Kidney capillary endothelial cell (primary cell): ENCODE measurements at regions not wholly inside any gene's neighbourhood (a gene's known extent, or its start where the extent isn't known, plus 50 kb on each side); places are given as distances from the start of the nearest gene placed in this dataset.
"Not testable (repeated sequence)": the region's sequence is repeated elsewhere in the genome, so short reads cannot be mapped to it uniquely, and the experiment has no call there.

ENCODE experiments used
- DNase-seq: peaks from one replicate; pipeline ENCODE4 v3.0.0-alpha.2; 2018; ENCODE audit warnings: low spot score

GRCh38 chr1:238753252-238753651 lies 633.1 kb upstream of the CHRM3 start:
- no peak for DNase-seq

GRCh38 chr1:238752327-238752726 lies 634.0 kb upstream of the CHRM3 start:
- DNase-seq = no peak

GRCh38 chr1:238745069-238745468 lies 641.3 kb upstream of the CHRM3 start:
- no peak for DNase-seq

- DNase-seq = no peak
Measured at GRCh38 chr1:238738892-238739291, 647.5 kb upstream of the CHRM3 start.

GRCh38 chr1:238727670-238728069 lies 658.7 kb upstream of the CHRM3 start:
- no peak for DNase-seq

DNA sequence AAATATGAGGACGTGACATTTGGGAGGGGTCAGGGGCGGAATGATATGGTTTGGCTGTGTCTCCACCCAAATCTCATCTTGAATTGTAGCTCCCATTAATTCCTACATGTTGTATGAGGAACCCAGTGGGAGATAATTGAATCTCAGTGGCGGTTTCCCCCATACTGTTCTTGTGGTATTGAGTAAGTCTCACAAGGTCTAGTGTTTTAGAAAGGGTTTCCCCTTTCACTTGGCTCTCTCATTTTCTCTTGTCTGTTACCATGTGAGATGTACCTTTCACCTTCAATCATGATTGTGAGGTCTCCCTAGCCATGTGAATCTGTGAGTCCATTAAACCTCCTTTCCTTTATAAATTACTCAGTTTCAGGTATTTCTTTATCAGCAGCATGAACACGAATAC lies 663.6 kb upstream of the CHRM3 start:
- no peak for DNase-seq

- DNase-seq = no peak
Measured at GRCh38 chr1:238710697-238711096, 675.7 kb upstream of the CHRM3 start.

- DNase-seq = no peak
Measured at GRCh38 chr1:238701024-238701423, 685.3 kb upstream of the CHRM3 start.

- DNase-seq = no peak
Measured at GRCh38 chr1:238690415-238690814, 696.0 kb upstream of the CHRM3 start.

- DNase-seq = not testable (repeated sequence)
Measured at GRCh38 chr1:238684576-238684975, 701.8 kb upstream of the CHRM3 start.

- no peak for DNase-seq
Measured at GRCh38 chr1:238681451-238681850, 704.9 kb upstream of the CHRM3 start.

- DNase-seq = no peak
Measured at GRCh38 chr1:238681021-238681420, 705.3 kb upstream of the CHRM3 start.

GRCh38 chr1:238677567-238677966 lies 708.8 kb upstream of the CHRM3 start:
- no peak for DNase-seq

DNA sequence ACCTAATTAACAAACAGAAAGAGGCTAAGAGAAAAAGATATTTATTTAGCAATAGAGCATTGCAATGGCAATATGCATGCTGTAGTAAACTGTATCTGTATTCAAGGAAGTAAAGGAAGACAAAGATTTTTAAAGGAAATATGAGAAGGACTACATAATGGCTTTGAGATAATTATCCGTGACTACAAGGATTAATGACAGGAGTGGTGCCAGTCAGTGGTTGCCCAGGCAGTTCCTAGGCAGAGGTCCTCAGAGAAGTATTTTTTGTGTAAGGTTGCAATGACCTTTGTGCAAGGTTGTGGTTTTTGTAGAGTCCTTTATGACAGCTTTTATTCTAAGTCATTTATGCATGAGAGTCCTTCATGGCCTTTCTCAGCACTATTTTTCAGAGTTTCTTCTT lies 711.1 kb upstream of the CHRM3 start:
- DNase-seq = no peak

DNA sequence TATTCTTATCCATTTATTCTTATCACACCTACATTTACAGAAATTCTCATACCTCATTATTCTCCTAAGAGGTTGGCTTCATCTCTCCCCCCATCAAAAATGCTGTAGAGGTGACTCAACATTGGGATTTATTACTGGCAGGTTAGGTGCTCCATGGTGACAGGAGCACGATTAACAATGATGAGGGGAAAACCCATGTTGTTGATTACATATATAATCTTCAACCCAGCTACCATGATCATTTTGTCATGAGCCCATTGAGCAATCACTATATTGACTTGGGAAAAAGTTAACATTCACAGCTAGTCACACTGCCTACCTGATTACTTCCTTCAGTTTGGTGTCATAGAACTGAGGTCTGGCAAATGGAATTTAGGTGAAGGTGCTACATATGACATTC lies 712.1 kb upstream of the CHRM3 start:
- DNase-seq = no peak

DNA sequence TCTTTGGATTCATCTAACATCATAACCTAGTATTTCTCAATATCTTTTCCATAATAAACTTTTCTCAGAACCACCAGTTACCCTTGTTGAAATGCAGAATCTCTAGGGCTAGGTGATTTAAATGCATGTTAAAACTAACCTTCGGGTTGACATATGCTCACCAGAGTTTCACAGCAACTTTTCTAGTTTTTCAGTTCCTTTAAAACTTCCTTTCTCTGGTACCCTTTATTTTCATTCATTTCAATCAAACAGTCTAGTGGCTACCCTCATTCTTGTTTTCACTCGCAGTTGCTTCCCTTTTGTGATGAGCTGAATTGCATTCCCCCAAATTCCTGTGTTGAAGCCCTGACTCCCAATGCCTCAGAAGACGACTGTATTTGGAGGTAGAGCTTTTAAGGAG lies 712.8 kb upstream of the CHRM3 start:
- no peak for DNase-seq

- DNase-seq = no peak
Measured at GRCh38 chr1:238672806-238673205, 713.6 kb upstream of the CHRM3 start.

DNA sequence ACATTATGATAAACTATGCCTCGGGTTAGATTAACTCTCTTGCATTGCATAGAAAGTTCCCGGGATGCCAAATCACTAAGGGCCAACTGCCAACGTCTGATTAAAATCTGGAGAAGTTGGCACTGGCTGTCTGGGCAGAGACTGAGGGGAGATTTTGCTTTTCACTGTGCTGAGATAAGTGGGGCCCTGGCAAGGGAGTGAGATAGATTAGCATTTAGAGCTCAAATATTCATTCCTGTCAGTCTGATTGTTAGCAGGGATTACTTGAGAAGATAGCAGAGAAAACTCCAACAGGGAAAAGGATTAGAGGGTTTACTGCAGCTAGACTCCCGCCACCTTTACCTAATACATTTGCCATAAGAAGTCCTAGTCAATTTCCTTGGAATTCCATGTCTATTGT lies 714.1 kb upstream of the CHRM3 start:
- DNase-seq = no peak

DNA sequence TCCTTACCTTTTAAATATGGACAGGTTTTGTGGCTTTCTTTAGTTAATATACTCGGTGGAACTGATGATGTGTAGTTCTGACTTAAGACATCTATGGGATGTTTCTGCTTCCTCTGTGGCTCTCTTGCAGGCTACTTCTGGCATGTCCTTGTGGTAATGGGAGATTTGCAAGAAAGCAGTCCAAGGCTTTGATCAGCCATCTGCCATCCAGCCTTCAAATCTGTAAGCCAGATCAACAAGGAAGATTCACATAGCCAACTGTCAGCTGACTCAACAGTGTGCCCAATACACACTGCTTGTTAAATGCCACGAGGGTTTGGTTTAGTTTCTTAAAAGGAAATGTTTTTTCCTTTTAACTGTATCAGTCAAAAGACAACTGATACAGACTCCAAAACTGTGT lies 722.2 kb upstream of the CHRM3 start:
- no peak for DNase-seq

DNA sequence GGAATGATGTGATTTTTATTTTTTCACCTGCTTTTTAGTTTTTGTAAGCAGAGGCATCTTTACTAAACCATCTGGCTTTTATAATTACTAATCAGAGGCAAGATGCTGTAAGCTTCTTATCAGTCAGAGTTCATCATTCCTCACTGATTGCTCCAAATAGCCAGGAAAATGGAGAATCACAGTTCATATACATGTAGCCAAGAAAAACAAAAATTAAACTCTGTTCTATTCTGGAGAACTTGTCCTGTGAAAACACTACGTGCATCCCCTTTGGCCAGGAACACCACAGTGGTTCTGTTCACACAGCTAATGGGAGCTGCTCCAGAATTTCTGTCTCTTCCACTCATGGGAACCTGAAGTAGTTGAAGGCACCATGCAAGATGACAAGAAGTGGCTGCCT lies 725.5 kb upstream of the CHRM3 start:
- no peak for DNase-seq

DNA sequence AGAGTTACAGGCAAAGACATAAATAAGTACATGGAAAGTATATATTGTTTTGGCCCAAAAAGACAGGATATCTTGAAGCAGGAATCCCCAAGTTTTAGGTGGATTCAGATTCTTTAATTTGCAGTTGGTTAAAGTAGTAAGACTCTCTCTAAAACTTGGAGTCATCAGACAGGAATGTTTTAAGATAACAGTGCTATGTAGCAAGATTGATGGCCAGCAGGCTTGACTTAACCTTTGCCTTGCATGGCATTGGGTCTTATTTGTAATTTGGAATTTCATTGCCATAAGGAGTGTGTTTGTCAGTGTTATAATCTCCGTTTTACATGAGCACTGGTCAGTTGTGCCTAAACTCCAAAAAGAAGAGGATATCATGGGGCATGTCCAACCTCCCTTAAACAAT lies 727.6 kb upstream of the CHRM3 start:
- DNase-seq = no peak

DNA sequence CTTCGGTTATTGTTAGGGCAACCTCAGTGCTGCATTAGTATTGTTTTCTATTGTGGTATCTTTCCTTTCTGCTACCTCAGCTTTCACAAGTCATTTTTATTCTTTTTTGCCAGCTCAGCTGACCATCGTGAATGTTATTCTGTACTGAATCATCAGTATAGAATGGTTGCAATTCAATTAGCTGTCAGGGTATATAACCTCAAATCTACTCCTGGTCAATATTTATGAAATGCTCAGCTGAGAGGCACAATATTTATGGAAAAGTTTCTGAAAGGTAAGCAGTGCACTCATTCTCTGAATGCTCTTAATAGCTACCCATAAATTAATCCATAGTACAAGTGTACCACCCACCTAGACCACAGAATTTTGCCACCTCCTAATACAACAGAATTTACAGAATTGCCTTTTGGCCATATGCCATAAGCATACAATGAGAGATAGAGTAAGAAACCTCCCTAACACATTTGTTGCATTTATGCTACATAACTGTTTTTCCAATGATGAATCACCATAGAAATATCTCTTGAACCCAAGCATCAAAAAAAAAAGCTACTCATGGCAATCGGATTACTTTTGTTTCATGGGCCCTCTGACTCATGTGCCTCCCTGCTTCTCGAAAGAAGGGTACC lies 732.6 kb upstream of the CHRM3 start:
- DNase-seq = no peak

DNA sequence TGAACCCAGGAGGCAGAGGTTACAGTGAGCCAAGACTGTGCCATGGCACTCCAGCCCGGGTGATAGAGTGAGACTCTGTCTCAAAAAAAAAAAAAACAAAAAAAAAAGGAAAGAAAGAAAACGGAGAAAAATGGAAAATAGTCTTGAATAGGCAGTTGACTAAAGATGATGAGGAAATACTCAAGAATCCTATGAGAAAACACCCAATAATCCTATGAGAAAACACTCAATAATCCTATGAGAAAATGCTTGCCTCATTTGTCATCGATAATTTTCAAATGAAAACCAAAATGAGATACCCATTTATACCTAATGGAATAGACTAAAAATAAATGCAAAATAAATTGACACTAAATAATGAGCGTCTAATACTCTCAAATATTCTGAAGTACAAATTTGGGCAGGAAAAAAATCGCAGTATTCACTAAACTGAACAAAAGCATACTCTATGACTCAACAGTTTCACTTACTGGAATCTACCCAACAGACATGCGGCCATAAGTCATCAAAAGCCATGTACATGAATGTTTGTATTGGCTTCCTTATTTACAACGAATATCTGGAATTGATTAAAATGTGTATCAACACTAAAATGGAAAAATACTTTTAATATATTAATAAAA lies 733.9 kb upstream of the CHRM3 start:
- DNase-seq = no peak

- no peak for DNase-seq
Measured at GRCh38 chr1:238649200-238649599, 737.2 kb upstream of the CHRM3 start.
